Heart left ventricle (tissue), 13 donors: ENCODE measurements at regions not wholly inside any gene's neighbourhood (a gene's known extent, or its start where the extent isn't known, plus 50 kb on each side); places are given as distances from the start of the nearest gene placed in this dataset.

Experiments used
- POLR2A ChIP-seq, 2 donors: fragments of 450-650 bp; IDR thresholded peaks; one replicate each; pipeline ENCODE4 v1.6.1; 2017; ENCODE audit warnings: antibody characterized with exemption in 2 of 2, mild to moderate bottlenecking in 2 of 2, moderate library complexity in 2 of 2
- TF ChIP-seq, protein P1 (sequence below), 12 donors: fragments of 200-600 bp; sonication (generic) in 4 of 12; IDR thresholded peaks; one replicate each; pipeline versions ENCODE4 v1.5.0 to v1.8.0; 2018 to 2022; ENCODE audit warnings: antibody characterized with exemption in 12 of 12, mild to moderate bottlenecking in 5 of 12
- donor health status: ischemic (EF 13 %, LVEDD 7.1; RV severe dilation, severe dysfunction).
- donor health status: DM: no; HTN: yes; CAD: no.
- donor health status: DM: no; HTN: no; CAD: no.
- donor health status: ischemic (EF 25% LVEDD 6.9; RV normal size, moderate dysfunction).
- donor health status: ischemic (EF 25% LVEDD 5.7; RV mildly dilated, moderate dysfunction).
- donor health status: ischemic (EF 35%, LVEDD 5.7; RV mildly dilated, moderate dysfunction).
- donor health status: nonischemic (EF 11% LVEDD 7.7; RV severe dilation, severe dysfunction).
- donor health status: DM: yes; HTN: yes; CAD: no.
- donor health status: PGD.
- donor health status: ischemic (EF 29% LVEDD 5.4; RV normal size, mild dysfunction).
- donor health status: nonischemic (EF 23%, LVEDD 6.1; RV moderate dilation, normal function).

GRCh38 chr3:193778676-193779075 lies 185.7 kb downstream of the OPA1 start:
- TF ChIP-seq, protein P1, sequence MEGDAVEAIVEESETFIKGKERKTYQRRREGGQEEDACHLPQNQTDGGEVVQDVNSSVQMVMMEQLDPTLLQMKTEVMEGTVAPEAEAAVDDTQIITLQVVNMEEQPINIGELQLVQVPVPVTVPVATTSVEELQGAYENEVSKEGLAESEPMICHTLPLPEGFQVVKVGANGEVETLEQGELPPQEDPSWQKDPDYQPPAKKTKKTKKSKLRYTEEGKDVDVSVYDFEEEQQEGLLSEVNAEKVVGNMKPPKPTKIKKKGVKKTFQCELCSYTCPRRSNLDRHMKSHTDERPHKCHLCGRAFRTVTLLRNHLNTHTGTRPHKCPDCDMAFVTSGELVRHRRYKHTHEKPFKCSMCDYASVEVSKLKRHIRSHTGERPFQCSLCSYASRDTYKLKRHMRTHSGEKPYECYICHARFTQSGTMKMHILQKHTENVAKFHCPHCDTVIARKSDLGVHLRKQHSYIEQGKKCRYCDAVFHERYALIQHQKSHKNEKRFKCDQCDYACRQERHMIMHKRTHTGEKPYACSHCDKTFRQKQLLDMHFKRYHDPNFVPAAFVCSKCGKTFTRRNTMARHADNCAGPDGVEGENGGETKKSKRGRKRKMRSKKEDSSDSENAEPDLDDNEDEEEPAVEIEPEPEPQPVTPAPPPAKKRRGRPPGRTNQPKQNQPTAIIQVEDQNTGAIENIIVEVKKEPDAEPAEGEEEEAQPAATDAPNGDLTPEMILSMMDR (IDR thresholded peaks at IDR 0.05): no peak
- no peak for TF ChIP-seq POLR2A (IDR thresholded peaks at IDR 0.05)
